ENCODE measurements at regions not wholly inside any gene's neighbourhood (a gene's known extent, or its start where the extent isn't known, plus 50 kb on each side); places are given as distances from the start of the nearest gene placed in this dataset.

GRCh38 chr4:138964716-138965426, 50.7 kb upstream of the NOCT start:
- DNase-seq = no peak

GRCh38 chr4:138963412-138963811, 52.2 kb upstream of the NOCT start:
- DNase-seq = no peak

GRCh38 chr4:138961664-138962063, 53.9 kb upstream of the NOCT start:
- DNase-seq = no peak

- DNase-seq = no peak
Observed at GRCh38 chr4:138961129-138961528, 54.5 kb upstream of the NOCT start.

GRCh38 chr4:138960175-138960710, 55.3 kb upstream of the NOCT start:
- DNase-seq = no peak

- no peak for DNase-seq
Observed at GRCh38 chr4:138959097-138959815, 56.3 kb upstream of the NOCT start.

- no peak for DNase-seq
Observed at GRCh38 chr4:138958519-138958918, 57.1 kb upstream of the NOCT start.

- no peak for DNase-seq
Observed at GRCh38 chr4:138957302-138957701, 58.3 kb upstream of the NOCT start.

GRCh38 chr4:138954428-138954827, 61.2 kb upstream of the NOCT start:
- no peak for DNase-seq

- no peak for DNase-seq
Observed at GRCh38 chr4:138953961-138954371, 61.6 kb upstream of the NOCT start.

GRCh38 chr4:138952411-138952810, 63.2 kb upstream of the NOCT start:
- DNase-seq = no peak

GRCh38 chr4:138951764-138952163, 63.8 kb upstream of the NOCT start:
- no peak for DNase-seq

- no peak for DNase-seq
Observed at GRCh38 chr4:138949866-138950265, 65.7 kb upstream of the NOCT start.

GRCh38 chr4:138948918-138949317, 66.7 kb upstream of the NOCT start:
- no peak for DNase-seq

GRCh38 chr4:138946306-138946705, 69.3 kb upstream of the NOCT start:
- no peak for DNase-seq

GRCh38 chr4:138945840-138946239, 69.7 kb upstream of the NOCT start:
- DNase-seq = no peak

- DNase-seq = no peak
Observed at GRCh38 chr4:138945401-138945800, 70.2 kb upstream of the NOCT start.

GRCh38 chr4:138943893-138944292, 71.7 kb upstream of the NOCT start:
- DNase-seq = no peak

- DNase-seq = no peak
Observed at GRCh38 chr4:138941037-138941436, 74.5 kb upstream of the NOCT start.

- DNase-seq = no peak
Observed at GRCh38 chr4:138939960-138940359, 75.6 kb upstream of the NOCT start.

GRCh38 chr4:138938366-138938690, 77.3 kb upstream of the NOCT start:
- DNase-seq = no peak

- DNase-seq = no peak
Observed at GRCh38 chr4:138935135-138935807, 80.3 kb upstream of the NOCT start.

- DNase-seq = no peak
Observed at GRCh38 chr4:138927072-138927471, 88.5 kb upstream of the NOCT start.

GRCh38 chr4:138925495-138925894, 90.1 kb upstream of the NOCT start:
- no peak for DNase-seq

Data from CD4-positive, alpha-beta T cell treated with Interferon gamma for 1 hour (primary cell).